ENCODE measurements at regions not wholly inside any gene's neighbourhood (a gene's known extent, or its start where the extent isn't known, plus 50 kb on each side); places are given as distances from the start of the nearest gene placed in this dataset.
"Not testable (repeated sequence)": the region's sequence is repeated elsewhere in the genome, so short reads cannot be mapped to it uniquely, and the experiment has no call there.

DNA sequence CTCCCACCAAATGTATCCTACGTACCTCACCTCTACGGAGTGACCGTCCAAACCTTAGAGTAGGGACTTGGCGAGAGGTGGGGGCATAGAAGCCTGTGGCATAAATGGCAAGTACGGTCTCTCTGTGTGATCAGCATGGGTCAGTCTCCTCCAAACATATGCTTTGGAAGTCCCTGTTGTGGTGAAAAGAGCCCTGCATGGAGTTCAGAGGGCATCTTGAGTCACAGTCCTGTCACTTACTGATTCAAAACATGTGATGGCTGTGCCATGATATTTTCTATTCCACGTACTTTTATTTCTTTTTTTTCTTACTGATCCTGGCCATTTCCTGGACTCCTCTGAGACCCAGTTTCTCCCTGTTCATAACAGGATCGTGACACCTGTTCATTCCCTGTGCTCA lies 67.5 kb upstream of the CEP85L start:
- ATAC-seq (ENCODE audit: poor library complexity) (no peak), DNase-seq (no peak)
- TF ChIP-seq, protein P1, sequence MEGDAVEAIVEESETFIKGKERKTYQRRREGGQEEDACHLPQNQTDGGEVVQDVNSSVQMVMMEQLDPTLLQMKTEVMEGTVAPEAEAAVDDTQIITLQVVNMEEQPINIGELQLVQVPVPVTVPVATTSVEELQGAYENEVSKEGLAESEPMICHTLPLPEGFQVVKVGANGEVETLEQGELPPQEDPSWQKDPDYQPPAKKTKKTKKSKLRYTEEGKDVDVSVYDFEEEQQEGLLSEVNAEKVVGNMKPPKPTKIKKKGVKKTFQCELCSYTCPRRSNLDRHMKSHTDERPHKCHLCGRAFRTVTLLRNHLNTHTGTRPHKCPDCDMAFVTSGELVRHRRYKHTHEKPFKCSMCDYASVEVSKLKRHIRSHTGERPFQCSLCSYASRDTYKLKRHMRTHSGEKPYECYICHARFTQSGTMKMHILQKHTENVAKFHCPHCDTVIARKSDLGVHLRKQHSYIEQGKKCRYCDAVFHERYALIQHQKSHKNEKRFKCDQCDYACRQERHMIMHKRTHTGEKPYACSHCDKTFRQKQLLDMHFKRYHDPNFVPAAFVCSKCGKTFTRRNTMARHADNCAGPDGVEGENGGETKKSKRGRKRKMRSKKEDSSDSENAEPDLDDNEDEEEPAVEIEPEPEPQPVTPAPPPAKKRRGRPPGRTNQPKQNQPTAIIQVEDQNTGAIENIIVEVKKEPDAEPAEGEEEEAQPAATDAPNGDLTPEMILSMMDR (IDR thresholded peaks at IDR 0.05), result no peak
- ChIA-PET CTCF (no interaction called here), POLR2A (interaction anchor here (0.9 to 6.4 kb wide), 6 partner anchors 9 to 67 kb away, joined by 3 to 87 read pairs (median 4); partner anchors contain the start of gene CEP85L)
- Histone ChIP-seq H3K27ac (ENCODE audit: low read depth in 1 of 2, low read length in 2 of 2) (peak overlapping the region; percentile 59 to 66), H3K4me1 (ENCODE audit: insufficient read depth, low read length) (peaks cover 37% of the 10 kb centered on the region), H3K27me3 (ENCODE audit: control insufficient read depth in 1 of 2, insufficient read depth in 2 of 2, low read length in 2 of 2) (no peaks in the 10 kb centered on the region), H3K4me3 (ENCODE audit: low read length) (no peak overlapping the region), H3K9me3 (ENCODE audit: control insufficient read depth in 1 of 2, insufficient read depth in 1 of 2, low read length in 2 of 2) (no peaks in the 10 kb centered on the region), H3K36me3 (ENCODE audit: insufficient read depth, low read length) (no peaks in the 10 kb centered on the region)
- H3K4me1 Mint-ChIP-seq (ENCODE audit: low read depth), result peaks cover 63% of the 10 kb centered on the region
- intact Hi-C loops (cut with DNase I, micrococcal nuclease), result loop anchor here (1.0 to 10.0 kb wide), 3 partner anchors 9 to 1044 kb away; partner anchors contain the start of gene NUS1 (in 1 of the 2)
- no peaks in the 10 kb centered on the region for H3K27me3 Mint-ChIP-seq
- peak overlapping the region; percentile 95 for H3K27ac Mint-ChIP-seq
- H3K36me3 Mint-ChIP-seq (ENCODE audit: low read depth), result no peaks in the 10 kb centered on the region
- H3K4me3 Mint-ChIP-seq, result peak overlapping the region; percentile 31
- no peaks in the 10 kb centered on the region for H3K9me3 Mint-ChIP-seq

DNA sequence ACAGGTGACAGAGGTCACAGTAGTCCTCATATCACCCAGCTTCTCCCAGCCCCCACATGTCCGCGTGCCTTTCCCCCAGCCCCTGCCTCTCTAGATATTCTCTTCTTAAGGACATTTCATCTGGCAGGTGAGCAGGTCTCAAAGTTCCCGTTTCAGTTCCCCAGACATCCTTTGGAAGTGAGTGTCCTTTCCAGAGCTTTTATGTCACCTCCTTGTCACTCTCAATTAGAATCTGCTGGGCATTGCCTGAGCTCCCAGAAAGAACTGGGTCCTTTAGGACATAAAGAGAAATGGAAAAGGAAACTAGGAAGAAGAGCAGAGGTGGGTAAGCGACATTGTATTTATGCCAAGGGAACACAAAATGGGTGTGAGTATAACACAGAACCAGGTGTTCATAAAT lies 66.9 kb upstream of the CEP85L start:
- CTCF ChIA-PET, result interaction anchor here (0.8 kb wide), 1 partner anchor 9 kb away, joined by 3 read pairs; no protein-coding TSS in a partner anchor
- intact Hi-C loops (cut with DNase I, micrococcal nuclease), result loop anchor here (2.0 to 10.0 kb wide), 2 partner anchors 13 to 1043 kb away; partner anchors contain the start of gene NUS1 (in 1 of the 2)

DNA sequence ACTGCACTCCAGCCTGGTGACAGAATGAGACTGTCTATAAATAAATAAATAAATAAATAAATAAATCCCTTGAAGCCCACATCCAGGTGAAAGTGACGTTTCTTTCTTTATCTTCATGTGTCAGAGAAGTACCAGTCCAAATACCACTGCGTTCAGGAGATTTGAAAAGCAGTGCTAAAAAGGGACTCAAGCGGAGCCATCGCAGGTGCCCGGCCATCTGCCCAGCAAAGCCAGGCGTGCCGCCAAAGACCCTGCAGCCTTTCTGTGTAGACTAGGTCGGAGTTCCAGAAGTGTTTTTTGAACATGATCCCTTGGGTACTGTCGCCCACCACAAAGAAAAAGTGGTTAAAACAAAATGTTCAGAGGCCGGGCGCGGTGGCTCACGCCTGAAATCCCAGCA lies 65.7 kb upstream of the CEP85L start:
- Mint-ChIP-seq H3K4me3 (no peak overlapping the region), H3K27ac (no peak overlapping the region), H3K36me3 (ENCODE audit: low read depth) (no peaks in the 10 kb centered on the region), H3K4me1 (ENCODE audit: low read depth) (peaks cover 60% of the 10 kb centered on the region), H3K9me3 (no peaks in the 10 kb centered on the region), H3K27me3 (no peaks in the 10 kb centered on the region)
- H3K36me3 ChIP-seq (ENCODE audit: insufficient read depth, low read length), result no peaks in the 10 kb centered on the region
- H3K4me3 ChIP-seq (ENCODE audit: low read length), result no peak overlapping the region
- ChIA-PET CTCF (no interaction called here), POLR2A (no interaction called here)
- no peaks in the 10 kb centered on the region for H3K27me3 ChIP-seq (ENCODE audit: control insufficient read depth in 1 of 2, insufficient read depth in 2 of 2, low read length in 2 of 2)
- TF ChIP-seq, protein P1 (IDR thresholded peaks at IDR 0.05), result no peak
- intact Hi-C loops (cut with DNase I, micrococcal nuclease), result loop anchor here in 1 of 2 experiments (10.0 kb wide), 1 partner anchor 1042 kb away; the partner anchor contains the start of gene NUS1
- no peak for DNase-seq
- no peaks in the 10 kb centered on the region for H3K9me3 ChIP-seq (ENCODE audit: control insufficient read depth in 1 of 2, insufficient read depth in 1 of 2, low read length in 2 of 2)
- H3K27ac ChIP-seq (ENCODE audit: low read depth in 1 of 2, low read length in 2 of 2), result no peak overlapping the region
- H3K4me1 ChIP-seq (ENCODE audit: insufficient read depth, low read length), result peaks cover 44% of the 10 kb centered on the region
- ATAC-seq (ENCODE audit: poor library complexity), result no peak

More for the DNA sequence above, 66.9 kb upstream of the CEP85L start:
- Mint-ChIP-seq H3K9me3 (no peaks in the 10 kb centered on the region), H3K27me3 (no peaks in the 10 kb centered on the region), H3K27ac (peak overlapping the region; percentile 95), H3K4me1 (ENCODE audit: low read depth) (peaks cover 60% of the 10 kb centered on the region), H3K4me3 (peak overlapping the region; percentile 16), H3K36me3 (ENCODE audit: low read depth) (no peaks in the 10 kb centered on the region)
- ATAC-seq (ENCODE audit: poor library complexity) (no peak), DNase-seq (no peak)
- TF ChIP-seq, protein P1 (IDR thresholded peaks at IDR 0.05), result no peak
- Histone ChIP-seq H3K9me3 (ENCODE audit: control insufficient read depth in 1 of 2, insufficient read depth in 1 of 2, low read length in 2 of 2) (no peaks in the 10 kb centered on the region), H3K27me3 (ENCODE audit: control insufficient read depth in 1 of 2, insufficient read depth in 2 of 2, low read length in 2 of 2) (no peaks in the 10 kb centered on the region), H3K4me1 (ENCODE audit: insufficient read depth, low read length) (peaks cover 37% of the 10 kb centered on the region), H3K27ac (ENCODE audit: low read depth in 1 of 2, low read length in 2 of 2) (no peak overlapping the region), H3K36me3 (ENCODE audit: insufficient read depth, low read length) (no peaks in the 10 kb centered on the region), H3K4me3 (ENCODE audit: low read length) (no peak overlapping the region)
- POLR2A ChIA-PET, result interaction anchor here (1.4 to 6.4 kb wide), 3 partner anchors 9 to 22 kb away, joined by 3 to 87 read pairs (median 4); no protein-coding TSS in a partner anchor

DNA sequence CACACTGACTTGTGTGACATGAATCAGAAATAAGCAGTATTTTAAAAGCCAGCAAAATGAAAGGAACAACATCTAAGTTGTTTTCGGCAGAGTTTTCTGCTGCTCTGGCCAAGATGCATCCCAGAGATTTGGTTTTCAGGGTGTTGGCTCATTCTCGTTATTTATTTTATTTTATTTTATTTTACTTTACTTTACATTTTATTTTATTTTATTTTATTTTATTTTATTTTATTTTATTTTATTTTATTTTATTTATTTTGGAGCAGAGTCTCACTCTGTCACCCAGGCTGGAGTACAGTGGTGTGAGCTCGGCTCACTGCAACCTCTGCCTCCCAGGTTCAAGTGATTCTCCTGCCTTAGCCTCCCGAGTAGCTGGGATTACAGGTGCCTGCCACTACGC lies 64.5 kb upstream of the CEP85L start:
- H3K9me3 ChIP-seq (ENCODE audit: control insufficient read depth in 1 of 2, insufficient read depth in 1 of 2, low read length in 2 of 2); H3K27me3 Mint-ChIP-seq; H3K36me3 Mint-ChIP-seq (ENCODE audit: low read depth); H3K27me3 ChIP-seq (ENCODE audit: control insufficient read depth in 1 of 2, insufficient read depth in 2 of 2, low read length in 2 of 2); H3K27ac Mint-ChIP-seq; H3K27ac ChIP-seq (ENCODE audit: low read depth in 1 of 2, low read length in 2 of 2); H3K4me3 ChIP-seq (ENCODE audit: low read length); H3K36me3 ChIP-seq (ENCODE audit: insufficient read depth, low read length); ATAC-seq (ENCODE audit: poor library complexity); H3K4me3 Mint-ChIP-seq; CTCF ChIA-PET; DNase-seq; POLR2A ChIA-PET; H3K9me3 Mint-ChIP-seq: not testable (repeated sequence)
- peaks cover 42% of the 10 kb centered on the region for H3K4me1 ChIP-seq (ENCODE audit: insufficient read depth, low read length)
- intact Hi-C loops (cut with DNase I, micrococcal nuclease), result loop anchor here in 1 of 2 experiments (10.0 kb wide), 1 partner anchor 1041 kb away; the partner anchor contains the start of gene NUS1
- H3K4me1 Mint-ChIP-seq (ENCODE audit: low read depth), result peaks cover 64% of the 10 kb centered on the region
